A549 (cell line): ENCODE measurements at regions not wholly inside any gene's neighbourhood (a gene's known extent, or its start where the extent isn't known, plus 50 kb on each side); places are given as distances from the start of the nearest gene placed in this dataset.

Experiments used
- CEBPB ChIP-seq, 2 experiments: fragments of >200 bp in 1 of 2; sonication (Bioruptor Twin) in 1 of 2; formaldehyde crosslinking in 1 of 2; IDR thresholded peaks; 2 replicates each; pipeline ENCODE4 v1.6.1; 2012 to 2016
- NPAS2 ChIP-seq: fragments of 250-450 bp; sonication (Bioruptor Pico); IDR thresholded peaks from 2 replicates; pipeline ENCODE4 v1.8.0; 2022; ENCODE audit warnings: mild to moderate bottlenecking, moderate library complexity, borderline replicate concordance

- TF ChIP-seq NPAS2 (no peak), CEBPB (IDR thresholded peaks at IDR 0.05) (no peak)
Observed at GRCh38 chr1:199007423-199007822, 368.6 kb downstream of the PTPRC start.
